ENCODE measurements at regions not wholly inside any gene's neighbourhood (a gene's known extent, or its start where the extent isn't known, plus 50 kb on each side); places are given as distances from the start of the nearest gene placed in this dataset.

GRCh38 chr1:103218369-103218768 is 110.0 kb upstream of the COL11A1 start:
- no peaks in the 10 kb centered on the region for H3K36me3 Mint-ChIP-seq (ENCODE audit: low read depth)
- DNase-seq = no peak
- peaks cover 6% of the 10 kb centered on the region for H3K4me1 Mint-ChIP-seq
- peaks cover 6% of the 10 kb centered on the region for H3K27me3 Mint-ChIP-seq (ENCODE audit: low read depth, poor library complexity)
- no peak for TF ChIP-seq CTCF (IDR thresholded peaks at IDR 0.05)
- no peaks in the 10 kb centered on the region for H3K9me3 Mint-ChIP-seq
- H3K27ac Mint-ChIP-seq = no peak overlapping the region
- no peak overlapping the region for H3K4me3 Mint-ChIP-seq

GRCh38 chr1:103211073-103211472 is 102.8 kb upstream of the COL11A1 start:
- no peak for DNase-seq
- no peaks in the 10 kb centered on the region for H3K36me3 Mint-ChIP-seq (ENCODE audit: low read depth)
- peaks cover 3% of the 10 kb centered on the region for H3K27me3 Mint-ChIP-seq (ENCODE audit: low read depth, poor library complexity)
- no peaks in the 10 kb centered on the region for H3K4me1 Mint-ChIP-seq
- TF ChIP-seq CTCF (IDR thresholded peaks at IDR 0.05) = no peak
- no peak overlapping the region for H3K4me3 Mint-ChIP-seq
- H3K27ac Mint-ChIP-seq = no peak overlapping the region
- H3K9me3 Mint-ChIP-seq = no peaks in the 10 kb centered on the region

- H3K4me3 Mint-ChIP-seq = no peak overlapping the region
- H3K27ac Mint-ChIP-seq = no peak overlapping the region
- no peaks in the 10 kb centered on the region for H3K36me3 Mint-ChIP-seq (ENCODE audit: low read depth)
- TF ChIP-seq CTCF (IDR thresholded peaks at IDR 0.05) = no peak
- H3K9me3 Mint-ChIP-seq = no peaks in the 10 kb centered on the region
- H3K27me3 Mint-ChIP-seq (ENCODE audit: low read depth, poor library complexity) = peaks cover under 1% of the 10 kb centered on the region
- H3K4me1 Mint-ChIP-seq = no peaks in the 10 kb centered on the region
- no peak for DNase-seq
Measured at GRCh38 chr1:103208844-103209243, 100.5 kb upstream of the COL11A1 start.

GRCh38 chr1:103199001-103199400 is 90.7 kb upstream of the COL11A1 start:
- Mint-ChIP-seq H3K36me3 (ENCODE audit: low read depth) (no peaks in the 10 kb centered on the region), H3K27ac (no peak overlapping the region), H3K4me3 (no peak overlapping the region), H3K27me3 (ENCODE audit: low read depth, poor library complexity) (no peaks in the 10 kb centered on the region), H3K9me3 (no peaks in the 10 kb centered on the region), H3K4me1 (no peaks in the 10 kb centered on the region)
- TF ChIP-seq CTCF (IDR thresholded peaks at IDR 0.05) = no peak
- no peak for DNase-seq

- Mint-ChIP-seq H3K36me3 (ENCODE audit: low read depth) (no peaks in the 10 kb centered on the region), H3K9me3 (no peaks in the 10 kb centered on the region)
Measured at GRCh38 chr1:103198076-103198475, 89.8 kb upstream of the COL11A1 start.

More at GRCh38 chr1:103198076-103198475, 89.8 kb upstream of the COL11A1 start:
- DNase-seq = no peak
- no peak for TF ChIP-seq CTCF (IDR thresholded peaks at IDR 0.05)
- Mint-ChIP-seq H3K27me3 (ENCODE audit: low read depth, poor library complexity) (no peaks in the 10 kb centered on the region), H3K4me3 (no peak overlapping the region), H3K4me1 (no peaks in the 10 kb centered on the region), H3K27ac (no peak overlapping the region)

Data from nephron progenitor cell (in vitro differentiated cells).